ENCODE measurements at regions not wholly inside any gene's neighbourhood (a gene's known extent, or its start where the extent isn't known, plus 50 kb on each side); places are given as distances from the start of the nearest gene placed in this dataset.

DNA sequence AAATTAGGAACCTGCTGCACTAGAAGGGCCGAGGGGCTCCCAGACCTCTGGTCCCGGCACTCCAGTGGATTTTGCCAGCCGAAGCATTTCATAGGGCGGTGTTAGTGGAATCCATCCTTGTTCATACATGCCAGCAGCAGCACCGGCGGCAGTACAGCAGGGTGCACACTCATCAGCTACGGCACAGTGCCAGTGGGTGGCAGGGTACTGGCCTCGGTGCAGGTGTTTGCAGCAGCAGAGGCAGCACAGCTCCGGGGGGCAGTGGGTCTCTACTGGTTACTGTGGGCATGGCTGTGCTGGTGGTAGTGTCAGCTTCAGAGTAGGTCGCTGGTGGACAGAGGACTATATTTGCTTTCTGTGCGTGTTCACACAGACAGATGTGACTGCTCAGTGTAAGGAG is 985.7 kb downstream of the CDH8 start:
- FAIRE-seq = no peak
- Histone ChIP-seq H3K4me3 (replicated peaks in 1 of 3; ENCODE audit: insufficient read depth in 1 of 3, low read depth in 2 of 3, low read length in 3 of 3) (no peak overlapping the region), H2AFZ (ENCODE audit: low read length) (no peak overlapping the region), H3K9ac (ENCODE audit: insufficient read depth, low read depth, low read length) (no peak overlapping the region), H3K79me2 (ENCODE audit: insufficient read depth, low read length) (no peaks in the 10 kb centered on the region), H3K4me1 (ENCODE audit: insufficient read depth, low read length) (no peaks in the 10 kb centered on the region), H3K36me3 (replicated peaks in 1 of 2; ENCODE audit: control insufficient read depth in 1 of 2, insufficient read depth in 2 of 2, low read length in 2 of 2) (no peaks in the 10 kb centered on the region), H3K27me3 (ENCODE audit: control insufficient read depth in 1 of 2, insufficient read depth in 2 of 2, low read length in 2 of 2) (no peaks in the 10 kb centered on the region), H3K27ac (ENCODE audit: extremely low read length, insufficient read depth, low read length) (no peak overlapping the region), H3K9me3 (ENCODE audit: low read length) (peaks cover 71% of the 10 kb centered on the region), H3K4me2 (ENCODE audit: low read depth, low read length) (no peak overlapping the region), H4K20me1 (ENCODE audit: insufficient read depth, low read length) (no peaks in the 10 kb centered on the region)
- BruUV-seq (replicated peaks) = no TSS peak
- ChIA-PET POLR2A (no interaction called here), CTCF (ENCODE audit: low intra/inter-chr PET ratio, low total read pairs) (no interaction called here)
- in situ Hi-C loops (cut with HindIII; ENCODE audit: extremely low pct_ligation_motif_present, low pct_unique_long_range_greater_than_20kb) (no loop called here), intact Hi-C loops (cut with micrococcal nuclease; ENCODE audit: unreplicated experiment) (no loop called here)
- no peak for DNase-seq (ENCODE audit: low spot score)
- ATAC-seq = no peak
- 3% methylated on average over 6 of the region's 11 CpGs for WGBS (ENCODE audit: low lambda C conversion rate)
- no peak for TF ChIP-seq ZNF629 (CRISPR knock-in tag; conservative IDR thresholded peaks at IDR 0.05)
- TF ChIP-seq SATB2 (CRISPR knock-in tag; IDR thresholded peaks at IDR 0.05) = no peak
- no peak for TF ChIP-seq TARDBP (CRISPR knock-in tag; IDR thresholded peaks at IDR 0.05)
- TF ChIP-seq KLF16 (CRISPR knock-in tag; IDR thresholded peaks at IDR 0.05) = no peak
- no peak for TF ChIP-seq NFKBIZ (CRISPR knock-in tag; IDR thresholded peaks at IDR 0.05)
- no peak for TF ChIP-seq KLF15 (CRISPR knock-in tag; IDR thresholded peaks at IDR 0.05; ENCODE audit: borderline replicate concordance)
- TF ChIP-seq, protein P1, sequence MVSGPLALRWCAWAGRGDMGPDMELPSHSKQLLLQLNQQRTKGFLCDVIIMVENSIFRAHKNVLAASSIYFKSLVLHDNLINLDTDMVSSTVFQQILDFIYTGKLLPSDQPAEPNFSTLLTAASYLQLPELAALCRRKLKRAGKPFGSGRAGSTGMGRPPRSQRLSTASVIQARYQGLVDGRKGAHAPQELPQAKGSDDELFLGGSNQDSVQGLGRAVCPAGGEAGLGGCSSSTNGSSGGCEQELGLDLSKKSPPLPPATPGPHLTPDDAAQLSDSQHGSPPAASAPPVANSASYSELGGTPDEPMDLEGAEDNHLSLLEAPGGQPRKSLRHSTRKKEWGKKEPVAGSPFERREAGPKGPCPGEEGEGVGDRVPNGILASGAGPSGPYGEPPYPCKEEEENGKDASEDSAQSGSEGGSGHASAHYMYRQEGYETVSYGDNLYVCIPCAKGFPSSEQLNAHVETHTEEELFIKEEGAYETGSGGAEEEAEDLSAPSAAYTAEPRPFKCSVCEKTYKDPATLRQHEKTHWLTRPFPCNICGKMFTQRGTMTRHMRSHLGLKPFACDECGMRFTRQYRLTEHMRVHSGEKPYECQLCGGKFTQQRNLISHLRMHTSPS (CRISPR knock-in tag; IDR thresholded peaks at IDR 0.05; ENCODE audit: low read depth) = no peak
- no peak for TF ChIP-seq MIXL1 (CRISPR knock-in tag; IDR thresholded peaks at IDR 0.05)
- TF ChIP-seq, protein P2, sequence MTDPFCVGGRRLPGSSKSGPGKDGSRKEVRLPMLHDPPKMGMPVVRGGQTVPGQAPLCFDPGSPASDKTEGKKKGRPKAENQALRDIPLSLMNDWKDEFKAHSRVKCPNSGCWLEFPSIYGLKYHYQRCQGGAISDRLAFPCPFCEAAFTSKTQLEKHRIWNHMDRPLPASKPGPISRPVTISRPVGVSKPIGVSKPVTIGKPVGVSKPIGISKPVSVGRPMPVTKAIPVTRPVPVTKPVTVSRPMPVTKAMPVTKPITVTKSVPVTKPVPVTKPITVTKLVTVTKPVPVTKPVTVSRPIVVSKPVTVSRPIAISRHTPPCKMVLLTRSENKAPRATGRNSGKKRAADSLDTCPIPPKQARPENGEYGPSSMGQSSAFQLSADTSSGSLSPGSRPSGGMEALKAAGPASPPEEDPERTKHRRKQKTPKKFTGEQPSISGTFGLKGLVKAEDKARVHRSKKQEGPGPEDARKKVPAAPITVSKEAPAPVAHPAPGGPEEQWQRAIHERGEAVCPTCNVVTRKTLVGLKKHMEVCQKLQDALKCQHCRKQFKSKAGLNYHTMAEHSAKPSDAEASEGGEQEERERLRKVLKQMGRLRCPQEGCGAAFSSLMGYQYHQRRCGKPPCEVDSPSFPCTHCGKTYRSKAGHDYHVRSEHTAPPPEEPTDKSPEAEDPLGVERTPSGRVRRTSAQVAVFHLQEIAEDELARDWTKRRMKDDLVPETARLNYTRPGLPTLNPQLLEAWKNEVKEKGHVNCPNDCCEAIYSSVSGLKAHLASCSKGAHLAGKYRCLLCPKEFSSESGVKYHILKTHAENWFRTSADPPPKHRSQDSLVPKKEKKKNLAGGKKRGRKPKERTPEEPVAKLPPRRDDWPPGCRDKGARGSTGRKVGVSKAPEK (CRISPR knock-in tag; IDR thresholded peaks at IDR 0.05; ENCODE audit: borderline replicate concordance) = no peak
- TF ChIP-seq U2AF2 (IDR thresholded peaks at IDR 0.05; ENCODE audit: low read depth, low read length) = no peak
- TF ChIP-seq RARA (CRISPR knock-in tag; IDR thresholded peaks at IDR 0.05) = no peak
- no peak for TF ChIP-seq CSRNP1 (CRISPR knock-in tag; IDR thresholded peaks at IDR 0.05)
- TF ChIP-seq MAFG (CRISPR knock-in tag; IDR thresholded peaks at IDR 0.05) = no peak
- no peak for TF ChIP-seq ZNF484 (CRISPR knock-in tag; IDR thresholded peaks at IDR 0.05; ENCODE audit: borderline replicate concordance, low read depth)
- no peak for TF ChIP-seq ZNF574 (CRISPR knock-in tag; IDR thresholded peaks at IDR 0.05)
- no peak for TF ChIP-seq ZFP37 (CRISPR knock-in tag; IDR thresholded peaks at IDR 0.05; ENCODE audit: borderline replicate concordance)
- TF ChIP-seq KAT7 (CRISPR knock-in tag; IDR thresholded peaks at IDR 0.05; ENCODE audit: borderline replicate concordance) = no peak
- TF ChIP-seq MTA3 (CRISPR knock-in tag; IDR thresholded peaks at IDR 0.05) = no peak
- TF ChIP-seq NFRKB (IDR thresholded peaks at IDR 0.05) = no peak

All from HepG2 (cell line).